H1 (cell line): ENCODE measurements at regions not wholly inside any gene's neighbourhood (a gene's known extent, or its start where the extent isn't known, plus 50 kb on each side); places are given as distances from the start of the nearest gene placed in this dataset.

Source experiments
- CTCF ChIA-PET: fragments of 300-600 bp; sonication (Branson Sonifier 250); formaldehyde crosslinking; loops from one replicate; lab custom pipeline; 2021; ENCODE audit not compliant: partially characterized antibody; lab: Charles Lee
- POLR2A ChIA-PET: fragments of 300-600 bp; sonication (Branson Sonifier 250); formaldehyde crosslinking; loops from one replicate; lab custom pipeline; 2021; ENCODE audit warnings: inconsistent platforms; ENCODE audit not compliant: partially characterized antibody; lab: Charles Lee
- DNase-seq, 2 experiments: peaks; one replicate each; pipeline versions ENCODE4 v3.0.0 to v3.0.0-alpha.2; 2010 to 2022; ENCODE audit warnings: low spot score in 2 of 2, low read depth in 1 of 2, mixed read lengths in 1 of 2
- FAIRE-seq: peaks from 2 replicates; lab custom pipeline; 2011; peaks lifted over from hg19 to GRCh38; lab: Jason Lieb, UNC
- H2AFZ ChIP-seq: 2 replicates; pipeline ENCODE4 v1.8.1; 2012; ENCODE audit warnings: low read length, inconsistent platforms
- H2AK5ac ChIP-seq: 2 replicates; pipeline ENCODE4 v1.6.1; 2013; ENCODE audit warnings: low read depth, low read length
- H2BK120ac ChIP-seq: replicated peaks from 2 replicates; pipeline ENCODE3; 2013; ENCODE audit warnings: low read depth, low read length, inconsistent platforms
- H2BK12ac ChIP-seq: 2 replicates; pipeline ENCODE4 v1.6.1; 2013; ENCODE audit warnings: low read depth, low read length
- H2BK15ac ChIP-seq: 2 replicates; pipeline ENCODE4 v1.6.1; 2013; ENCODE audit warnings: low read length
- H2BK20ac ChIP-seq: 2 replicates; pipeline ENCODE4 v1.6.1; 2013; ENCODE audit warnings: low read length
- H2BK5ac ChIP-seq: 2 replicates; pipeline ENCODE4 v1.6.1; 2013; ENCODE audit warnings: low read depth, low read length
- H3K14ac ChIP-seq: 2 replicates; pipeline ENCODE4 v1.6.1; 2013; ENCODE audit warnings: inconsistent platforms; ENCODE audit not compliant: insufficient read length
- H3K18ac ChIP-seq: 2 replicates; pipeline ENCODE4 v1.6.1; 2013; ENCODE audit warnings: low read length; ENCODE audit errors: extremely low read depth
- H3K23ac ChIP-seq: 2 replicates; pipeline ENCODE4 v1.6.1; 2013; ENCODE audit warnings: inconsistent platforms; ENCODE audit not compliant: insufficient read length
- H3K23me2 ChIP-seq: 2 replicates; pipeline ENCODE4 v1.6.1; 2013; ENCODE audit warnings: low read depth, low read length
- H3K27ac ChIP-seq: 2 replicates; pipeline ENCODE4 v1.6.1; 2011; ENCODE audit warnings: low read depth, low read length, inconsistent platforms
- H3K27me3 ChIP-seq, 4 experiments: replicated peaks in 1 of 4; 1 replicate in 1 of 4; 2 replicates in 3 of 4; pipeline versions ENCODE4 v1.6.1 to v1.8.1; 2011 to 2013; ENCODE audit warnings: low read length in 3 of 4, mild to moderate bottlenecking in 3 of 4, inconsistent platforms in 2 of 4, mixed read lengths in 2 of 4, moderate library complexity in 1 of 4; ENCODE audit not compliant: control insufficient read depth in 3 of 4, insufficient read depth in 3 of 4; ENCODE audit errors: extremely low read depth in 1 of 4
- H3K36me3 ChIP-seq, 4 experiments: 2 replicates each; pipeline versions ENCODE4 v1.6.1 to v1.8.1; 2011 to 2013; ENCODE audit warnings: mild to moderate bottlenecking in 4 of 4, low read length in 3 of 4, moderate library complexity in 2 of 4, control low read depth in 1 of 4, inconsistent platforms in 1 of 4; ENCODE audit not compliant: insufficient read depth in 4 of 4, control insufficient read depth in 2 of 4
- H3K4ac ChIP-seq: replicated peaks from 2 replicates; pipeline ENCODE3; 2013; ENCODE audit warnings: low read length, low read depth, mixed read lengths, inconsistent platforms; ENCODE audit not compliant: insufficient read length
- H3K4me1 ChIP-seq, 4 experiments: replicated peaks in 1 of 4; 1 replicate in 1 of 4; 2 replicates in 3 of 4; pipeline versions ENCODE4 v1.6.1 to v1.8.1; 2011 to 2013; ENCODE audit warnings: low read length in 3 of 4, inconsistent platforms in 2 of 4, mixed read lengths in 1 of 4; ENCODE audit not compliant: insufficient read depth in 4 of 4, control insufficient read depth in 3 of 4
- H3K4me2 ChIP-seq, 2 experiments: 2 replicates each; pipeline versions ENCODE4 v1.6.1 to v1.8.1; 2011 to 2013; ENCODE audit warnings: low read depth in 2 of 2, low read length in 2 of 2, control low read depth in 1 of 2, inconsistent platforms in 1 of 2, mild to moderate bottlenecking in 1 of 2; ENCODE audit not compliant: insufficient read depth in 1 of 2
- H3K4me3 ChIP-seq, 4 experiments: fragments of 200-600, 300-600 bp in 1 of 4; sonication (generic), shearing (Covaris generic), sonication (Bioruptor Twin) in 1 of 4; 2 replicates each; pipeline versions ENCODE4 v1.5.1 to v1.8.1; 2011 to 2016; ENCODE audit warnings: low read length in 4 of 4, low read depth in 3 of 4, control low read depth in 2 of 4, inconsistent platforms in 2 of 4, mild to moderate bottlenecking in 2 of 4, mixed read lengths in 1 of 4, moderate library complexity in 1 of 4; ENCODE audit not compliant: insufficient read depth in 2 of 4; ENCODE audit errors: extremely low read depth in 1 of 4
- H3K56ac ChIP-seq: replicated peaks from 2 replicates; pipeline ENCODE3; 2013; ENCODE audit warnings: low read depth, mild to moderate bottlenecking, mixed read lengths, low read length, inconsistent platforms; ENCODE audit not compliant: insufficient read length
- H3K79me1 ChIP-seq: 2 replicates; pipeline ENCODE4 v1.6.1; 2013; ENCODE audit warnings: low read depth, low read length, control low read depth
- H3K79me2 ChIP-seq, 2 experiments: 2 replicates each; pipeline versions ENCODE4 v1.6.1 to v1.8.1; 2012 to 2013; ENCODE audit warnings: low read length in 2 of 2, mild to moderate bottlenecking in 2 of 2, inconsistent platforms in 1 of 2; ENCODE audit not compliant: insufficient read depth in 2 of 2, control insufficient read depth in 1 of 2
- H3K9ac ChIP-seq, 4 experiments: replicated peaks in 1 of 4; 1 replicate in 1 of 4; 2 replicates in 3 of 4; pipeline versions ENCODE4 v1.6.1 to v1.8.1; 2011 to 2013; ENCODE audit warnings: low read depth in 3 of 4, low read length in 3 of 4, control low read depth in 2 of 4, mild to moderate bottlenecking in 2 of 4, moderate library complexity in 2 of 4, inconsistent platforms in 1 of 4; ENCODE audit errors: extremely low read depth in 1 of 4
- H3K9me3 ChIP-seq, 2 experiments: 2 replicates each; pipeline versions ENCODE4 v1.6.1 to v1.8.1; 2012 to 2013; ENCODE audit warnings: mild to moderate bottlenecking in 2 of 2, moderate library complexity in 2 of 2, control low read depth in 1 of 2, inconsistent platforms in 1 of 2, low read depth in 1 of 2, low read length in 1 of 2, mixed read lengths in 1 of 2; ENCODE audit not compliant: insufficient read depth in 2 of 2
- H4K20me1 ChIP-seq, 2 experiments: replicated peaks in 1 of 2; 2 replicates each; pipeline versions ENCODE3 to v1.8.1; 2011 to 2013; ENCODE audit warnings: inconsistent platforms in 2 of 2, low read length in 2 of 2, mild to moderate bottlenecking in 1 of 2; ENCODE audit not compliant: insufficient read depth in 2 of 2, control insufficient read depth in 1 of 2
- H4K5ac ChIP-seq: 2 replicates; pipeline ENCODE4 v1.6.1; 2013; ENCODE audit warnings: low read length, low read depth, mixed read lengths, inconsistent platforms; ENCODE audit not compliant: insufficient read length
- H4K8ac ChIP-seq: 2 replicates; pipeline ENCODE4 v1.8.0; 2013; ENCODE audit warnings: mild to moderate bottlenecking, moderate library complexity, low read length, inconsistent platforms; ENCODE audit not compliant: insufficient read depth; ENCODE audit errors: extremely low read depth
- H4K91ac ChIP-seq: replicated peaks from 2 replicates; pipeline ENCODE3; 2013; ENCODE audit warnings: low read length, mixed read lengths, inconsistent platforms; ENCODE audit not compliant: insufficient read length
- BACH1 ChIP-seq: IDR thresholded peaks from 2 replicates; pipeline ENCODE4 v1.6.1; 2012; ENCODE audit warnings: low read length, improper control_type of control experiment
- EZH2 ChIP-seq: fragments of 200-600 bp; sonication (generic); IDR thresholded peaks from 2 replicates; pipeline ENCODE4 v1.7.1; 2012; ENCODE audit warnings: low read depth, mild to moderate bottlenecking, moderate library complexity, low read length, inconsistent platforms; ENCODE audit not compliant: severe bottlenecking
- HDAC6 ChIP-seq: IDR thresholded peaks from one replicate; pipeline ENCODE4 v1.7.1; 2012; ENCODE audit warnings: low read depth, mild to moderate bottlenecking, inconsistent platforms, low read length, moderate library complexity
- KDM1A ChIP-seq: fragments of 200-600, 300-600 bp; sonication (generic); IDR thresholded peaks from 2 replicates; pipeline ENCODE4 v1.7.1; 2016; ENCODE audit warnings: mild to moderate bottlenecking, low read length, borderline replicate concordance
- MAFK ChIP-seq: IDR thresholded peaks from 2 replicates; pipeline ENCODE4 v1.6.1; 2012; ENCODE audit warnings: low read depth, mild to moderate bottlenecking, improper control_type of control experiment, low read length
- POLR2AphosphoS5 ChIP-seq: IDR thresholded peaks from 2 replicates; pipeline ENCODE4 v1.6.1; 2011; ENCODE audit warnings: low read depth, low read length
- RAD21 ChIP-seq, 2 experiments: IDR thresholded peaks in 1 of 2; conservative IDR thresholded peaks in 1 of 2; 2 replicates each; pipeline ENCODE4 v1.6.1; 2011; ENCODE audit warnings: low read depth in 2 of 2, low read length in 2 of 2, improper control_type of control experiment in 1 of 2, inconsistent platforms in 1 of 2, mild to moderate bottlenecking in 1 of 2, moderate library complexity in 1 of 2
- RNF2 ChIP-seq: fragments of 200-900, 300-1000 bp; sonication (generic); IDR thresholded peaks from 2 replicates; pipeline ENCODE4 v1.7.1; 2016; ENCODE audit warnings: borderline replicate concordance, low read depth, mild to moderate bottlenecking, antibody characterized with exemption, low read length; ENCODE audit not compliant: poor library complexity, severe bottlenecking; ENCODE audit errors: missing control alignments
- SIN3A ChIP-seq, 2 experiments: IDR thresholded peaks in 1 of 2; conservative IDR thresholded peaks in 1 of 2; 2 replicates each; pipeline ENCODE4 v1.6.1; 2011 to 2012; ENCODE audit warnings: low read length in 2 of 2, improper control_type of control experiment in 1 of 2, low read depth in 1 of 2, mild to moderate bottlenecking in 1 of 2
- SP4 ChIP-seq: IDR thresholded peaks from 2 replicates; pipeline ENCODE4 v1.6.1; 2012; ENCODE audit warnings: low read length, inconsistent platforms
- YY1 ChIP-seq: IDR thresholded peaks from 2 replicates; pipeline ENCODE4 v1.6.1; 2011; ENCODE audit warnings: low read depth, mild to moderate bottlenecking, low read length
- WGBS, 2 experiments: shearing (Covaris generic) in 1 of 2; methylation state at CpG; one replicate each; pipeline versions ENCODE4 v1.1.6 to v1.1.7; 2013 to 2015; ENCODE audit warnings: low lambda C conversion rate in 2 of 2, mixed read lengths in 2 of 2, inconsistent platforms in 1 of 2, low coverage in 1 of 2, missing lambda C conversion rate in 1 of 2; ENCODE audit not compliant: insufficient replicate concordance in 2 of 2, insufficient coverage in 1 of 2, insufficient read length in 1 of 2; ENCODE audit errors: extremely low coverage in 1 of 2, missing lambda C conversion rate in 1 of 2; 5-methylcytosine and 5-hydroxymethylcytosine counted together

- Histone ChIP-seq H2BK5ac (peak overlapping the region; percentile 54; the same call in 1 of the 2 replicates), H3K23me2 (no peaks in the 10 kb centered on the region; the same call in 1 of the 2 replicates), H2BK15ac (no peak overlapping the region), H4K8ac (no peak overlapping the region), H3K79me1 (no peaks in the 10 kb centered on the region), H4K91ac (peak overlapping the region; percentile 92), H3K4me3 (no peak overlapping the region; a peak in 1 of 8 replicates), H4K5ac (no peak overlapping the region), H3K36me3 (0 out of 8 replicates have a peak, but pooled peaks cover 0 to 3% (median 0%) of the 10 kb centered on the region in 4 experiments), H2BK12ac (peak overlapping the region; percentile 82; the same call in 1 of the 2 replicates), H3K27me3 (no peaks in the 10 kb centered on the region; a peak in 1 of 7 replicates), H3K18ac (peak overlapping the region; percentile 34), H3K23ac (no peak overlapping the region), H3K9ac (no peak overlapping the region), H3K4me2 (no peak overlapping the region), H3K4me1 (peaks cover 0 to 10% (median 4%) of the 10 kb centered on the region in 4 experiments; a peak in 3 of 7 replicates), H2BK120ac (peak overlapping the region; percentile 94), H2AFZ (no peak overlapping the region), H2AK5ac (no peak overlapping the region; the same call in 1 of the 2 replicates), H2BK20ac (no peak overlapping the region; the same call in 1 of the 2 replicates), H3K27ac (no peak overlapping the region), H4K20me1 (no peaks in the 10 kb centered on the region), H3K14ac (no peak overlapping the region), H3K9me3 (peaks cover 2 to 6% of the 10 kb centered on the region in 2 experiments; a peak in 3 of 4 replicates), H3K56ac (no peak overlapping the region), H3K4ac (peak overlapping the region; percentile 96), H3K79me2 (no peaks in the 10 kb centered on the region)
- WGBS, 2 experiments: 86% methylated on average over 2 of the region's 2 CpGs; no CpG with 5 or more reads in 1 of the 2 experiments
- POLR2A ChIA-PET: interaction anchor here (0.5 to 1.5 kb wide), 2 partner anchors 9 to 317 kb away, joined by 3 read pairs; no protein-coding TSS in a partner anchor
- DNase-seq: no peak
- CTCF ChIA-PET: interaction anchor here (0.5 to 1.6 kb wide), 3 partner anchors 9 to 505 kb away, joined by 3 to 4 read pairs (median 3); no protein-coding TSS in a partner anchor
- no peak for FAIRE-seq
- no peak for TF ChIP-seq KDM1A
- no peak for TF ChIP-seq HDAC6
- no peak for TF ChIP-seq YY1
- no peak for TF ChIP-seq SP4
- TF ChIP-seq POLR2AphosphoS5: no peak
- no peak for TF ChIP-seq RNF2
- no peak for TF ChIP-seq MAFK
- TF ChIP-seq EZH2: no peak
- TF ChIP-seq BACH1: no peak
- TF ChIP-seq RAD21 (IDR thresholded peaks at IDR 0.05 in 1 of 2, conservative IDR thresholded peaks at IDR 0.05 in 1 of 2; ENCODE audit: low read depth in 2 of 2, low read length in 2 of 2): no peak
- TF ChIP-seq SIN3A (conservative IDR thresholded peaks at IDR 0.05 in 1 of 2, IDR thresholded peaks at IDR 0.05 in 1 of 2; ENCODE audit: low read depth in 1 of 2, low read length in 2 of 2): no peak
These were observed 75.0 kb upstream of the TNC start for GRCh38 chr9:115192835-115193525.
